CD4-positive, alpha-beta memory T cell (primary cell): ENCODE measurements at regions not wholly inside any gene's neighbourhood (a gene's known extent, or its start where the extent isn't known, plus 50 kb on each side); places are given as distances from the start of the nearest gene placed in this dataset.
"Not testable (repeated sequence)": the region's sequence is repeated elsewhere in the genome, so short reads cannot be mapped to it uniquely, and the experiment has no call there.

ENCODE experiments used
- CTCF ChIA-PET: fragments of 350-600 bp; sonication (Branson Sonifier 250); formaldehyde crosslinking; loops from one replicate; lab custom pipeline; 2021; ENCODE audit warnings: inconsistent platforms; ENCODE audit not compliant: partially characterized antibody; lab: Charles Lee
- POLR2A ChIA-PET: fragments of 350-600 bp; sonication (Branson Sonifier 250); formaldehyde crosslinking; loops from one replicate; lab custom pipeline; 2021; ENCODE audit not compliant: partially characterized antibody; lab: Charles Lee
- DNase-seq, 5 donors: peaks; one replicate each; pipeline versions ENCODE4 v3.0.0 to v3.0.0-alpha.2; 2020 to 2022; ENCODE audit warnings: mixed read lengths in 1 of 5
- H3K27ac ChIP-seq: one replicate; pipeline ENCODE4 v1.7.0; 2013; ENCODE audit warnings: low read depth, low read length
- H3K27me3 ChIP-seq: 2 replicates; pipeline ENCODE4 v1.7.0; 2013; ENCODE audit warnings: mild to moderate bottlenecking, low read length, moderate library complexity; ENCODE audit not compliant: insufficient read depth
- H3K36me3 ChIP-seq: 2 replicates; pipeline ENCODE4 v1.7.0; 2013; ENCODE audit warnings: mild to moderate bottlenecking, low read length, moderate library complexity; ENCODE audit not compliant: insufficient read depth
- H3K4me1 ChIP-seq: 2 replicates; pipeline ENCODE4 v1.7.0; 2013; ENCODE audit warnings: mild to moderate bottlenecking, low read length, moderate library complexity; ENCODE audit not compliant: insufficient read depth
- H3K4me3 ChIP-seq, 2 donors: one replicate each; pipeline ENCODE4 v1.7.0; 2013; ENCODE audit warnings: low read length in 2 of 2, mild to moderate bottlenecking in 1 of 2
- H3K9me3 ChIP-seq, 2 donors: one replicate each; pipeline ENCODE4 v1.7.0; 2013; ENCODE audit warnings: low read length in 2 of 2, control low read depth in 1 of 2; ENCODE audit not compliant: control insufficient read depth in 1 of 2
- H3K27ac Mint-ChIP-seq, 7 donors: one replicate each; pipeline ENCODE4 v1.8.0; 2020 to 2021; ENCODE audit warnings: mixed read lengths in 7 of 7, mild to moderate bottlenecking in 6 of 7, inconsistent platforms in 3 of 7, moderate library complexity in 3 of 7
- H3K27me3 Mint-ChIP-seq, 2 donors: one replicate each; pipeline ENCODE4 v1.8.0; 2020 to 2021; ENCODE audit warnings: mixed read lengths in 2 of 2
- H3K36me3 Mint-ChIP-seq, 2 donors: one replicate each; pipeline ENCODE4 v1.8.0; 2020 to 2021; ENCODE audit warnings: mixed read lengths in 2 of 2, inconsistent platforms in 1 of 2, mild to moderate bottlenecking in 1 of 2
- H3K4me1 Mint-ChIP-seq, 4 donors: one replicate each; pipeline ENCODE4 v1.8.0; 2020 to 2021; ENCODE audit warnings: mixed read lengths in 4 of 4, mild to moderate bottlenecking in 1 of 4
- H3K4me3 Mint-ChIP-seq, 8 donors: one replicate each; pipeline ENCODE4 v1.8.0; 2020 to 2021; ENCODE audit warnings: mixed read lengths in 8 of 8, mild to moderate bottlenecking in 7 of 8, moderate library complexity in 6 of 8, inconsistent platforms in 3 of 8
- H3K9me3 Mint-ChIP-seq, 8 donors: one replicate each; pipeline ENCODE4 v1.8.0; 2020 to 2021; ENCODE audit warnings: mixed read lengths in 8 of 8, mild to moderate bottlenecking in 5 of 8, inconsistent platforms in 3 of 8, moderate library complexity in 1 of 8
- intact Hi-C: fragments of 100-400 bp; cut with micrococcal nuclease; formaldehyde crosslinking; loops from one replicate; pipeline ENCODE4 v1.15.1; 2023

- Mint-ChIP-seq H3K36me3 (no peaks in the 10 kb centered on the region), H3K4me1 (no peaks in the 10 kb centered on the region), H3K9me3 (peaks cover 0 to 1% (median 0%) of the 10 kb centered on the region in 8 donors), H3K27me3 (no peaks in the 10 kb centered on the region), H3K27ac (no peak overlapping the region), H3K4me3 (no peak overlapping the region)
- no peak for DNase-seq
- H3K9me3 ChIP-seq, result no peaks in the 10 kb centered on the region
- H3K4me3 ChIP-seq, result no peak overlapping the region
- intact Hi-C loops, result loop anchor here (10.0 kb wide), 1 partner anchor 83 kb away; no protein-coding TSS in a partner anchor
- H3K27ac ChIP-seq, result no peak overlapping the region
- CTCF ChIA-PET, result no interaction called here
- no peaks in the 10 kb centered on the region for H3K4me1 ChIP-seq
- POLR2A ChIA-PET, result no interaction called here
- no peaks in the 10 kb centered on the region for H3K27me3 ChIP-seq
- H3K36me3 ChIP-seq, result no peaks in the 10 kb centered on the region
These were observed 109.8 kb downstream of the HMHB1 start for GRCh38 chr5:143921525-143922311.

- DNase-seq, result no peak
- no peaks in the 10 kb centered on the region for H3K36me3 Mint-ChIP-seq
- H3K27me3 Mint-ChIP-seq, result no peaks in the 10 kb centered on the region
- H3K36me3 ChIP-seq, result no peaks in the 10 kb centered on the region
- POLR2A ChIA-PET, result no interaction called here
- no peaks in the 10 kb centered on the region for H3K27me3 ChIP-seq
- no peaks in the 10 kb centered on the region for H3K4me1 Mint-ChIP-seq
- no peak overlapping the region for H3K4me3 ChIP-seq
- CTCF ChIA-PET, result no interaction called here
- H3K4me3 Mint-ChIP-seq, result no peak overlapping the region
- intact Hi-C loops, result loop anchor here (10.0 kb wide), 1 partner anchor 82 kb away; no protein-coding TSS in a partner anchor
- H3K4me1 ChIP-seq, result no peaks in the 10 kb centered on the region
- no peak overlapping the region for H3K27ac Mint-ChIP-seq
- H3K9me3 ChIP-seq, result no peaks in the 10 kb centered on the region
- H3K9me3 Mint-ChIP-seq, result peaks cover 0 to 3% (median 0%) of the 10 kb centered on the region in 8 donors
- H3K27ac ChIP-seq, result no peak overlapping the region
These were observed 110.8 kb downstream of the HMHB1 start for GRCh38 chr5:143922718-143923117.

GRCh38 chr5:143923634-143924266 is 111.8 kb downstream of the HMHB1 start:
- Histone ChIP-seq H3K27me3 (no peaks in the 10 kb centered on the region), H3K9me3 (no peaks in the 10 kb centered on the region), H3K36me3 (no peaks in the 10 kb centered on the region), H3K4me3 (no peak overlapping the region), H3K4me1 (no peaks in the 10 kb centered on the region), H3K27ac (no peak overlapping the region)
- intact Hi-C loops, result loop anchor here (10.0 kb wide), 1 partner anchor 81 kb away; no protein-coding TSS in a partner anchor
- Mint-ChIP-seq H3K9me3 (peaks cover 0 to 3% (median 0%) of the 10 kb centered on the region in 8 donors), H3K4me3 (no peak overlapping the region), H3K36me3 (no peaks in the 10 kb centered on the region), H3K27ac (no peak overlapping the region), H3K27me3 (no peaks in the 10 kb centered on the region), H3K4me1 (no peaks in the 10 kb centered on the region)
- ChIA-PET POLR2A (no interaction called here), CTCF (no interaction called here)
- no peak for DNase-seq

- CTCF ChIA-PET, result no interaction called here
- POLR2A ChIA-PET, result no interaction called here
- Histone ChIP-seq H3K27ac (no peak overlapping the region), H3K4me3 (no peak overlapping the region), H3K27me3 (no peaks in the 10 kb centered on the region), H3K4me1 (no peaks in the 10 kb centered on the region), H3K9me3 (no peaks in the 10 kb centered on the region), H3K36me3 (no peaks in the 10 kb centered on the region)
- Mint-ChIP-seq H3K4me3 (no peak overlapping the region), H3K27ac (no peak overlapping the region), H3K27me3 (no peaks in the 10 kb centered on the region), H3K9me3 (peaks cover 0 to 3% (median 0%) of the 10 kb centered on the region in 8 donors), H3K4me1 (no peaks in the 10 kb centered on the region), H3K36me3 (no peaks in the 10 kb centered on the region)
- DNase-seq, result no peak
- intact Hi-C loops, result loop anchor here (10.0 kb wide), 1 partner anchor 80 kb away; no protein-coding TSS in a partner anchor
These were observed 112.5 kb downstream of the HMHB1 start for GRCh38 chr5:143924311-143924978.

- H3K36me3 ChIP-seq, POLR2A ChIA-PET, CTCF ChIA-PET, H3K27me3 ChIP-seq, H3K27me3 Mint-ChIP-seq, H3K4me1 Mint-ChIP-seq, H3K9me3 ChIP-seq, H3K27ac Mint-ChIP-seq, H3K4me1 ChIP-seq, H3K4me3 Mint-ChIP-seq, H3K27ac ChIP-seq, H3K36me3 Mint-ChIP-seq, DNase-seq, H3K4me3 ChIP-seq, H3K9me3 Mint-ChIP-seq: not testable (repeated sequence)
- intact Hi-C loops, result loop anchor here (10.0 kb wide), 1 partner anchor 80 kb away; no protein-coding TSS in a partner anchor
These were observed 113.0 kb downstream of the HMHB1 start for GRCh38 chr5:143924979-143925325.

- ChIA-PET CTCF (no interaction called here), POLR2A (no interaction called here)
- peaks cover 6 to 17% (median 11%) of the 10 kb centered on the region in 8 donors for H3K9me3 Mint-ChIP-seq
- intact Hi-C loops, result loop anchor here (10.0 kb wide), 1 partner anchor 75 kb away; no protein-coding TSS in a partner anchor
- H3K27ac ChIP-seq, result no peak overlapping the region
- no peak overlapping the region for H3K4me3 ChIP-seq
- no peak overlapping the region for H3K4me3 Mint-ChIP-seq
- no peaks in the 10 kb centered on the region for H3K27me3 ChIP-seq
- no peak overlapping the region for H3K27ac Mint-ChIP-seq
- no peaks in the 10 kb centered on the region for H3K27me3 Mint-ChIP-seq
- no peak for DNase-seq
- peaks cover 0 to 1% of the 10 kb centered on the region in 2 donors for H3K36me3 Mint-ChIP-seq
- no peaks in the 10 kb centered on the region for H3K4me1 ChIP-seq
- no peaks in the 10 kb centered on the region for H3K36me3 ChIP-seq
- H3K4me1 Mint-ChIP-seq, result no peaks in the 10 kb centered on the region
- no peaks in the 10 kb centered on the region for H3K9me3 ChIP-seq
These were observed 117.5 kb downstream of the HMHB1 start for GRCh38 chr5:143929486-143929885.

- no peak overlapping the region for H3K27ac ChIP-seq
- H3K36me3 ChIP-seq, result no peaks in the 10 kb centered on the region
- Mint-ChIP-seq H3K27ac (no peak overlapping the region), H3K4me1 (no peaks in the 10 kb centered on the region), H3K4me3 (no peak overlapping the region), H3K36me3 (peaks cover 0 to 1% of the 10 kb centered on the region in 2 donors), H3K9me3 (peaks cover 6 to 23% (median 18%) of the 10 kb centered on the region in 8 donors), H3K27me3 (no peaks in the 10 kb centered on the region)
- CTCF ChIA-PET, result no interaction called here
- H3K27me3 ChIP-seq, result no peaks in the 10 kb centered on the region
- POLR2A ChIA-PET, result no interaction called here
- DNase-seq, result no peak
- no peaks in the 10 kb centered on the region for H3K9me3 ChIP-seq
- H3K4me1 ChIP-seq, result no peaks in the 10 kb centered on the region
- intact Hi-C loops, result no loop called here
- no peak overlapping the region for H3K4me3 ChIP-seq
These were observed 118.6 kb downstream of the HMHB1 start for GRCh38 chr5:143930561-143930960.
